SK-N-SH (cell line): ENCODE measurements at regions not wholly inside any gene's neighbourhood (a gene's known extent, or its start where the extent isn't known, plus 50 kb on each side); places are given as distances from the start of the nearest gene placed in this dataset.
"Not testable (repeated sequence)": the region's sequence is repeated elsewhere in the genome, so short reads cannot be mapped to it uniquely, and the experiment has no call there.

ENCODE experiments used
- CTCF ChIA-PET: fragments of 300-600, 350-600 bp; formaldehyde crosslinking; extraction: SDS; loops from one replicate; lab custom pipeline; 2021; lab: Yijun Ruan, JAX
- POLR2A ChIA-PET: fragments of 350-600 bp; sonication (Branson Sonifier 250); formaldehyde crosslinking; extraction: SDS; loops from one replicate; lab custom pipeline; 2020; ENCODE audit warnings: antibody characterized with exemption, inconsistent platforms; lab: Yijun Ruan, JAX
- DNase-seq: peaks from one replicate; pipeline ENCODE4 v3.0.0; 2012
- H2AFZ ChIP-seq: fragments of 200-600 bp; sonication (generic); 2 replicates; pipeline ENCODE4 v1.8.1; 2016; ENCODE audit warnings: antibody characterized with exemption, mild to moderate bottlenecking, low read depth
- H3F3A ChIP-seq: fragments of 200-600 bp; sonication (generic); replicated peaks from 2 replicates; pipeline ENCODE3; 2016; ENCODE audit warnings: antibody characterized with exemption, mild to moderate bottlenecking; ENCODE audit not compliant: insufficient read depth
- H3K27ac ChIP-seq, 2 experiments: fragments of 200-500 bp in 1 of 2; fragments of 200-600 bp in 1 of 2; sonication (Bioruptor generic) in 1 of 2; sonication (generic), shearing (Covaris generic) in 1 of 2; 2 replicates each; pipeline versions ENCODE4 v1.5.1 to v1.6.1; 2014 to 2016; ENCODE audit warnings: low read depth in 2 of 2, inconsistent platforms in 1 of 2, low read length in 1 of 2, mild to moderate bottlenecking in 1 of 2, mixed read lengths in 1 of 2
- H3K27me3 ChIP-seq: fragments of 200-600 bp; sonication (generic), shearing (Covaris generic); 2 replicates; pipeline ENCODE4 v1.6.1; 2016; ENCODE audit warnings: mixed run types; ENCODE audit not compliant: insufficient read depth
- H3K36me3 ChIP-seq, 2 experiments: fragments of 200-500 bp in 1 of 2; fragments of 200-600 bp in 1 of 2; sonication (Bioruptor generic) in 1 of 2; sonication (generic) in 1 of 2; replicated peaks in 1 of 2; 2 replicates each; pipeline versions ENCODE3 to v1.5.1; 2014 to 2016; ENCODE audit warnings: low read length in 1 of 2, mild to moderate bottlenecking in 1 of 2; ENCODE audit not compliant: insufficient read depth in 2 of 2, control insufficient read depth in 1 of 2
- H3K4me1 ChIP-seq, 2 experiments: fragments of 200-500 bp in 1 of 2; fragments of 200-600 bp in 1 of 2; sonication (Bioruptor generic) in 1 of 2; sonication (generic), shearing (Covaris generic) in 1 of 2; 2 replicates each; pipeline versions ENCODE4 v1.5.1 to v1.6.1; 2014 to 2016; ENCODE audit warnings: low read depth in 1 of 2, low read length in 1 of 2, mixed run types in 1 of 2; ENCODE audit not compliant: insufficient read depth in 2 of 2, control insufficient read depth in 1 of 2
- H3K4me2 ChIP-seq: fragments of 200-600 bp; sonication (generic), shearing (Covaris generic); 2 replicates; pipeline ENCODE4 v1.6.1; 2017; ENCODE audit warnings: mixed run types
- H3K4me3 ChIP-seq, 2 experiments: fragments of 200-500 bp in 1 of 2; fragments of 200-600 bp in 1 of 2; sonication (Bioruptor generic) in 1 of 2; sonication (generic), shearing (Covaris generic) in 1 of 2; 2 replicates each; pipeline versions ENCODE4 v1.5.1 to v1.8.1; 2014 to 2016; ENCODE audit warnings: low read depth in 2 of 2, inconsistent platforms in 1 of 2, low read length in 1 of 2, mild to moderate bottlenecking in 1 of 2, mixed read lengths in 1 of 2, moderate library complexity in 1 of 2
- H3K79me2 ChIP-seq: fragments of 200-600 bp; sonication (generic); 2 replicates; pipeline ENCODE4 v1.8.1; 2017; ENCODE audit warnings: mild to moderate bottlenecking; ENCODE audit not compliant: insufficient read depth
- H3K9ac ChIP-seq: fragments of 200-600 bp; sonication (generic); 2 replicates; pipeline ENCODE4 v1.6.1; 2017; ENCODE audit warnings: mixed run types
- H3K9me2 ChIP-seq: fragments of 200-600 bp; sonication (generic); 2 replicates; pipeline ENCODE4 v1.6.1; 2017; ENCODE audit warnings: mixed run types
- H3K9me3 ChIP-seq: fragments of 200-600 bp; sonication (generic); 2 replicates; pipeline ENCODE4 v1.6.1; 2017; ENCODE audit warnings: mixed run types, mild to moderate bottlenecking, moderate library complexity
- H4K20me1 ChIP-seq: fragments of 200-600 bp; sonication (generic); 2 replicates; pipeline ENCODE4 v1.6.1; 2017; ENCODE audit warnings: mild to moderate bottlenecking, mixed run types; ENCODE audit not compliant: insufficient read depth
- EP300 ChIP-seq, 2 experiments: IDR thresholded peaks; 2 replicates each; pipeline versions ENCODE4 v1.4.0 to v1.6.1; 2012; ENCODE audit warnings: borderline replicate concordance in 1 of 2, low read depth in 1 of 2, low read length in 1 of 2
- MAX ChIP-seq: IDR thresholded peaks from 2 replicates; pipeline ENCODE4 v1.4.0; 2012; ENCODE audit warnings: low read depth
- NRF1 ChIP-seq: IDR thresholded peaks from 2 replicates; pipeline ENCODE4 v1.6.1; 2012; ENCODE audit warnings: low read depth, mild to moderate bottlenecking, low read length
- RCOR1 ChIP-seq: fragments of 150-350 bp; IDR thresholded peaks from 2 replicates; pipeline ENCODE4 v1.6.1; 2017; ENCODE audit warnings: antibody characterized with exemption, low read length
- RFX5 ChIP-seq: IDR thresholded peaks from 2 replicates; pipeline ENCODE4 v1.6.1; 2012; ENCODE audit warnings: mild to moderate bottlenecking, improper control_type of control experiment, low read length
- TCF12 ChIP-seq: IDR thresholded peaks from 2 replicates; pipeline ENCODE4 v1.4.0; 2012
- USF2 ChIP-seq: fragments of 150-350 bp; IDR thresholded peaks from 2 replicates; pipeline ENCODE4 v1.6.1; 2017; ENCODE audit warnings: antibody characterized with exemption, low read length, low read depth, borderline replicate concordance
- WGBS: methylation state at CpG from one replicate; pipeline ENCODE4 v1.1.6; 2017; ENCODE audit warnings: low lambda C conversion rate; 5-methylcytosine and 5-hydroxymethylcytosine counted together
- TF ChIP-seq, protein P1 (sequence below): fragments of 150-350 bp; IDR thresholded peaks from 2 replicates; pipeline ENCODE4 v1.6.1; 2016; ENCODE audit warnings: mild to moderate bottlenecking, low read depth, low read length
- TF ChIP-seq, protein P2 (sequence below): IDR thresholded peaks from 2 replicates; pipeline ENCODE4 v1.6.1; 2012; ENCODE audit warnings: mild to moderate bottlenecking, low read depth, low read length, moderate library complexity

- H3K9me2 ChIP-seq: no peaks in the 10 kb centered on the region
- no peaks in the 10 kb centered on the region for H3K4me1 ChIP-seq
- ChIA-PET CTCF (interaction anchor here (1.3 kb wide), 1 partner anchor 109 kb away, joined by 3 read pairs; no protein-coding TSS in a partner anchor), POLR2A (no interaction called here)
- no peaks in the 10 kb centered on the region for H3F3A ChIP-seq
- H3K4me2 ChIP-seq: no peak overlapping the region
- H2AFZ ChIP-seq: no peak overlapping the region
- no peaks in the 10 kb centered on the region for H3K27me3 ChIP-seq
- H3K79me2 ChIP-seq: no peaks in the 10 kb centered on the region
- H3K9me3 ChIP-seq: no peaks in the 10 kb centered on the region
- 17% methylated on average over 1 of the region's 1 CpG for WGBS
- H3K9ac ChIP-seq: no peak overlapping the region
- DNase-seq: no peak
- H3K4me3 ChIP-seq: no peak overlapping the region
- no peak overlapping the region for H3K27ac ChIP-seq
- no peaks in the 10 kb centered on the region for H3K36me3 ChIP-seq
- TF ChIP-seq USF2 (no peak), EP300 (IDR thresholded peaks at IDR 0.05; ENCODE audit: borderline replicate concordance in 1 of 2, low read depth in 1 of 2, low read length in 1 of 2) (no peak), TCF12 (no peak), RFX5 (no peak), MAX (no peak), NRF1 (no peak), RCOR1 (no peak)
- TF ChIP-seq, protein P1, sequence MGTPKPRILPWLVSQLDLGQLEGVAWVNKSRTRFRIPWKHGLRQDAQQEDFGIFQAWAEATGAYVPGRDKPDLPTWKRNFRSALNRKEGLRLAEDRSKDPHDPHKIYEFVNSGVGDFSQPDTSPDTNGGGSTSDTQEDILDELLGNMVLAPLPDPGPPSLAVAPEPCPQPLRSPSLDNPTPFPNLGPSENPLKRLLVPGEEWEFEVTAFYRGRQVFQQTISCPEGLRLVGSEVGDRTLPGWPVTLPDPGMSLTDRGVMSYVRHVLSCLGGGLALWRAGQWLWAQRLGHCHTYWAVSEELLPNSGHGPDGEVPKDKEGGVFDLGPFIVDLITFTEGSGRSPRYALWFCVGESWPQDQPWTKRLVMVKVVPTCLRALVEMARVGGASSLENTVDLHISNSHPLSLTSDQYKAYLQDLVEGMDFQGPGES: no peak
- TF ChIP-seq, protein P2, sequence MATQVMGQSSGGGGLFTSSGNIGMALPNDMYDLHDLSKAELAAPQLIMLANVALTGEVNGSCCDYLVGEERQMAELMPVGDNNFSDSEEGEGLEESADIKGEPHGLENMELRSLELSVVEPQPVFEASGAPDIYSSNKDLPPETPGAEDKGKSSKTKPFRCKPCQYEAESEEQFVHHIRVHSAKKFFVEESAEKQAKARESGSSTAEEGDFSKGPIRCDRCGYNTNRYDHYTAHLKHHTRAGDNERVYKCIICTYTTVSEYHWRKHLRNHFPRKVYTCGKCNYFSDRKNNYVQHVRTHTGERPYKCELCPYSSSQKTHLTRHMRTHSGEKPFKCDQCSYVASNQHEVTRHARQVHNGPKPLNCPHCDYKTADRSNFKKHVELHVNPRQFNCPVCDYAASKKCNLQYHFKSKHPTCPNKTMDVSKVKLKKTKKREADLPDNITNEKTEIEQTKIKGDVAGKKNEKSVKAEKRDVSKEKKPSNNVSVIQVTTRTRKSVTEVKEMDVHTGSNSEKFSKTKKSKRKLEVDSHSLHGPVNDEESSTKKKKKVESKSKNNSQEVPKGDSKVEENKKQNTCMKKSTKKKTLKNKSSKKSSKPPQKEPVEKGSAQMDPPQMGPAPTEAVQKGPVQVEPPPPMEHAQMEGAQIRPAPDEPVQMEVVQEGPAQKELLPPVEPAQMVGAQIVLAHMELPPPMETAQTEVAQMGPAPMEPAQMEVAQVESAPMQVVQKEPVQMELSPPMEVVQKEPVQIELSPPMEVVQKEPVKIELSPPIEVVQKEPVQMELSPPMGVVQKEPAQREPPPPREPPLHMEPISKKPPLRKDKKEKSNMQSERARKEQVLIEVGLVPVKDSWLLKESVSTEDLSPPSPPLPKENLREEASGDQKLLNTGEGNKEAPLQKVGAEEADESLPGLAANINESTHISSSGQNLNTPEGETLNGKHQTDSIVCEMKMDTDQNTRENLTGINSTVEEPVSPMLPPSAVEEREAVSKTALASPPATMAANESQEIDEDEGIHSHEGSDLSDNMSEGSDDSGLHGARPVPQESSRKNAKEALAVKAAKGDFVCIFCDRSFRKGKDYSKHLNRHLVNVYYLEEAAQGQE: no peak
- TF ChIP-seq, all 33 proteins: peak for 0
- H4K20me1 ChIP-seq: no peaks in the 10 kb centered on the region
These were observed 262.7 kb downstream of the MATN1 start for GRCh38 chr1:30460661-30461060.

DNA sequence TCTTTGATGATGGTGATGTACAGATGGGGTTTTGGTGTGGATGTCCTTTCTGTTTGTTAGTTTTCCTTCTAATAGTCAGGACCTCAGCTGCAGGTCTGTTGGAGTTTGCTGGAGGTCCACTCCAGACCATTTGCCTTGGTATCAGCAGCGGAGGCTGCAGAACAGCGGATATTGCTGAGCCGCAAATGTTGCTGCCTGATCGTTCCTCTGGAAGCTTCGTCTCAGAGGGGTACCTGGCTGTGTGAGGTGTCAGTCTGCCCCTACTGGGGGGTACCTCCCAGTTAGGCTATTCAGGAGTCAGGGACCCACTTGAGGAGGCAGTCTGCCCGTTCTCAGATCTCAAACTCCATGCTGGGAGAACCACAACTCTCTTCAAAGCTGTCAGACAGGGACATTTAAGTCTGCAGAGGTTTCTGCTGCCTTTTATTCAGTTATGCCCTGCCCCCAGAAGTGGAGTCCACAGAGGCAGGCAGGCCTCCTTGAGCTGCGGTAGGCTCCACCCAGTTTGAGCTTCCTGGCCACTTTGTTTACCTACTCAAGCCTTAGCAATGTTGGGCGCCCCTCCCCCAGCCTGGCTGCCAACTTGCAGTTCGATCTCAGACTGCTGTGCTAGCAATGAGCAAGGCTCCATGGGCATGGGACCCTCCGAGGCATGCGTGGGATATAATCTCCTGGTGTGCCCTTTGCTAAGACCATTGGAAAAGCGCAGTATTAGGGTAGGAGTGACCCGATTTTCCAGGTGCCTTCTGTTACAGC is 264.5 kb downstream of the MATN1 start:
- 24% methylated on average over 8 of the region's 13 CpGs for WGBS
- CTCF ChIA-PET: interaction anchor here (0.6 kb wide), 1 partner anchor 249 kb away, joined by 3 read pairs; no protein-coding TSS in a partner anchor

More for the DNA sequence above, 264.5 kb downstream of the MATN1 start:
- H3K9me2 ChIP-seq, H4K20me1 ChIP-seq, H3F3A ChIP-seq, H3K27me3 ChIP-seq, POLR2A ChIA-PET, H3K36me3 ChIP-seq, DNase-seq, H3K27ac ChIP-seq, H3K9me3 ChIP-seq, H3K79me2 ChIP-seq, H3K9ac ChIP-seq, H3K4me3 ChIP-seq, H2AFZ ChIP-seq, H3K4me1 ChIP-seq, H3K4me2 ChIP-seq: not testable (repeated sequence)
